ENCODE measurements at regions not wholly inside any gene's neighbourhood (a gene's known extent, or its start where the extent isn't known, plus 50 kb on each side); places are given as distances from the start of the nearest gene placed in this dataset.

- no peaks in the 10 kb centered on the region for H3K79me2 ChIP-seq (ENCODE audit: control insufficient read depth, insufficient read depth, low read length)
- H3K27me3 ChIP-seq (ENCODE audit: control insufficient read depth in 2 of 2, insufficient read depth in 2 of 2, low read length in 2 of 2), result no peaks in the 10 kb centered on the region
- no peak for FAIRE-seq
- no peak overlapping the region for H3K9ac ChIP-seq (replicated peaks; ENCODE audit: extremely low read depth, insufficient read depth, low read length)
- no peak overlapping the region for H3K27ac ChIP-seq (ENCODE audit: insufficient read depth, low read depth, low read length)
- dilution Hi-C loops (cut with MboI; ENCODE audit: extremely low pct_ligation_motif_present, low sequenced_read_pairs) (no loop called here), intact Hi-C loops (cut with micrococcal nuclease) (no loop called here)
- peaks cover 4% of the 10 kb centered on the region for H3K9me3 ChIP-seq (replicated peaks; ENCODE audit: control insufficient read depth, insufficient read depth, low read length)
- no peak overlapping the region for H3K4me2 ChIP-seq (ENCODE audit: insufficient read depth, low read length)
- ChIA-PET POLR2A (no interaction called here), CTCF (no interaction called here)
- no peak overlapping the region for H3K4me3 ChIP-seq (replicated peaks in 1 of 3; ENCODE audit: insufficient read depth in 1 of 3, low read depth in 1 of 3, low read length in 3 of 3)
- TF ChIP-seq CTCF (IDR thresholded peaks at IDR 0.05; ENCODE audit: extremely low read depth in 1 of 2, insufficient read depth in 1 of 2, low read depth in 1 of 2, low read length in 2 of 2) (no peak), GATA2 (IDR thresholded peaks at IDR 0.05; ENCODE audit: insufficient read depth, insufficient read length, low read depth, low read length) (no peak), POLR2A (IDR thresholded peaks at IDR 0.05; ENCODE audit: low read depth, low read length) (no peak), EZH2 (IDR thresholded peaks at IDR 0.05; ENCODE audit: borderline replicate concordance, low read depth, low read length, severe bottlenecking) (no peak), MAX (IDR thresholded peaks at IDR 0.05; ENCODE audit: insufficient read depth, insufficient read length) (no peak)
- BruUV-seq (replicated peaks), result no TSS peak
- H2AFZ ChIP-seq (ENCODE audit: low read depth, low read length), result no peak overlapping the region
- DNase-seq (ENCODE audit: low read depth, low spot score), result no peak
- no peaks in the 10 kb centered on the region for H3K4me1 ChIP-seq (ENCODE audit: control insufficient read depth, extremely low read depth, insufficient read depth, low read length)
- no peaks in the 10 kb centered on the region for H3K36me3 ChIP-seq (ENCODE audit: control insufficient read depth in 2 of 2, extremely low read depth in 1 of 2, insufficient read depth in 2 of 2, low read length in 2 of 2)
- no peaks in the 10 kb centered on the region for H4K20me1 ChIP-seq (replicated peaks; ENCODE audit: control insufficient read depth, extremely low read depth, insufficient read depth, low read length)
- H3K9me1 ChIP-seq (replicated peaks; ENCODE audit: control insufficient read depth, extremely low read depth, insufficient read depth, low read length), result no peaks in the 10 kb centered on the region
Observed at GRCh38 chr16:51402785-51403184, 251.7 kb upstream of the SALL1 start.

- no peak for DNase-seq (ENCODE audit: low read depth, low spot score)
- no peaks in the 10 kb centered on the region for H3K36me3 ChIP-seq (ENCODE audit: control insufficient read depth in 2 of 2, extremely low read depth in 1 of 2, insufficient read depth in 2 of 2, low read length in 2 of 2)
- no peak overlapping the region for H3K4me3 ChIP-seq (replicated peaks in 1 of 3; ENCODE audit: insufficient read depth in 1 of 3, low read depth in 1 of 3, low read length in 3 of 3)
- intact Hi-C loops (cut with micrococcal nuclease) (no loop called here), dilution Hi-C loops (cut with MboI; ENCODE audit: extremely low pct_ligation_motif_present, low sequenced_read_pairs) (no loop called here)
- no peaks in the 10 kb centered on the region for H3K9me1 ChIP-seq (replicated peaks; ENCODE audit: control insufficient read depth, extremely low read depth, insufficient read depth, low read length)
- ChIA-PET CTCF (no interaction called here), POLR2A (no interaction called here)
- no peaks in the 10 kb centered on the region for H4K20me1 ChIP-seq (replicated peaks; ENCODE audit: control insufficient read depth, extremely low read depth, insufficient read depth, low read length)
- no peaks in the 10 kb centered on the region for H3K79me2 ChIP-seq (ENCODE audit: control insufficient read depth, insufficient read depth, low read length)
- FAIRE-seq, result no peak
- peaks cover 4% of the 10 kb centered on the region for H3K9me3 ChIP-seq (replicated peaks; ENCODE audit: control insufficient read depth, insufficient read depth, low read length)
- H3K4me2 ChIP-seq (ENCODE audit: insufficient read depth, low read length), result no peak overlapping the region
- TF ChIP-seq MYC (IDR thresholded peaks at IDR 0.05; ENCODE audit: low read depth, low read length) (no peak), POLR2A (IDR thresholded peaks at IDR 0.05; ENCODE audit: low read depth, low read length) (no peak), CTCF (IDR thresholded peaks at IDR 0.05; ENCODE audit: extremely low read depth in 1 of 2, insufficient read depth in 1 of 2, low read depth in 1 of 2, low read length in 2 of 2) (no peak), POLR2AphosphoS5 (IDR thresholded peaks at IDR 0.05; ENCODE audit: insufficient read depth, low read depth, low read length) (no peak), GATA2 (IDR thresholded peaks at IDR 0.05; ENCODE audit: insufficient read depth, insufficient read length, low read depth, low read length) (no peak), JUN (IDR thresholded peaks at IDR 0.05; ENCODE audit: borderline replicate concordance, insufficient read depth, insufficient read length, low read depth) (no peak), FOS (IDR thresholded peaks at IDR 0.05; ENCODE audit: borderline replicate concordance, insufficient read depth, low read length) (no peak), MAX (IDR thresholded peaks at IDR 0.05; ENCODE audit: insufficient read depth, insufficient read length) (no peak), EZH2 (IDR thresholded peaks at IDR 0.05; ENCODE audit: borderline replicate concordance, low read depth, low read length, severe bottlenecking) (no peak)
- BruUV-seq (replicated peaks), result no TSS peak
- no peaks in the 10 kb centered on the region for H3K27me3 ChIP-seq (ENCODE audit: control insufficient read depth in 2 of 2, insufficient read depth in 2 of 2, low read length in 2 of 2)
- no peak overlapping the region for H2AFZ ChIP-seq (ENCODE audit: low read depth, low read length)
- H3K9ac ChIP-seq (replicated peaks; ENCODE audit: extremely low read depth, insufficient read depth, low read length), result no peak overlapping the region
- no peaks in the 10 kb centered on the region for H3K4me1 ChIP-seq (ENCODE audit: control insufficient read depth, extremely low read depth, insufficient read depth, low read length)
- no peak overlapping the region for H3K27ac ChIP-seq (ENCODE audit: insufficient read depth, low read depth, low read length)
Observed at GRCh38 chr16:51402298-51402697, 251.2 kb upstream of the SALL1 start.

All from endothelial cell of umbilical vein (primary cell).